ENCODE measurements at regions not wholly inside any gene's neighbourhood (a gene's known extent, or its start where the extent isn't known, plus 50 kb on each side); places are given as distances from the start of the nearest gene placed in this dataset.

- no peak overlapping the region for H3K27ac ChIP-seq (ENCODE audit: low read depth, low read length)
- no peaks in the 10 kb centered on the region; the same call in 1 of the 2 replicates for H3K27me3 ChIP-seq (ENCODE audit: control insufficient read depth, insufficient read depth, low read length)
- H3K4me1 ChIP-seq (ENCODE audit: control insufficient read depth, insufficient read depth, low read length): no peaks in the 10 kb centered on the region
- H3K9me3 ChIP-seq (ENCODE audit: control insufficient read depth, insufficient read depth, low read length): no peaks in the 10 kb centered on the region
- no peak overlapping the region for H3K9ac ChIP-seq (ENCODE audit: low read depth, low read length)
- H3K36me3 ChIP-seq (ENCODE audit: control insufficient read depth, insufficient read depth, low read length): no peaks in the 10 kb centered on the region
- H3K4me3 ChIP-seq (ENCODE audit: low read depth, low read length): no peak overlapping the region
Measured at GRCh38 chr13:30816736-30817135, 81.4 kb downstream of the ALOX5AP start.

- Histone ChIP-seq H3K9me3 (ENCODE audit: control insufficient read depth, insufficient read depth, low read length) (no peaks in the 10 kb centered on the region), H3K27me3 (ENCODE audit: control insufficient read depth, insufficient read depth, low read length) (no peaks in the 10 kb centered on the region; the same call in none of the 2 replicates), H3K9ac (ENCODE audit: low read depth, low read length) (no peak overlapping the region), H3K27ac (ENCODE audit: low read depth, low read length) (no peak overlapping the region), H3K4me1 (ENCODE audit: control insufficient read depth, insufficient read depth, low read length) (no peaks in the 10 kb centered on the region), H3K4me3 (ENCODE audit: low read depth, low read length) (no peak overlapping the region), H3K36me3 (ENCODE audit: control insufficient read depth, insufficient read depth, low read length) (no peaks in the 10 kb centered on the region)
Measured at GRCh38 chr13:30818323-30818960, 83.1 kb downstream of the ALOX5AP start.

- Histone ChIP-seq H3K9me3 (ENCODE audit: control insufficient read depth, insufficient read depth, low read length) (no peaks in the 10 kb centered on the region), H3K9ac (ENCODE audit: low read depth, low read length) (no peak overlapping the region), H3K36me3 (ENCODE audit: control insufficient read depth, insufficient read depth, low read length) (no peaks in the 10 kb centered on the region), H3K27me3 (ENCODE audit: control insufficient read depth, insufficient read depth, low read length) (no peaks in the 10 kb centered on the region; the same call in none of the 2 replicates), H3K4me3 (ENCODE audit: low read depth, low read length) (no peak overlapping the region), H3K4me1 (ENCODE audit: control insufficient read depth, insufficient read depth, low read length) (no peaks in the 10 kb centered on the region), H3K27ac (ENCODE audit: low read depth, low read length) (no peak overlapping the region)
Measured at GRCh38 chr13:30819136-30819888, 84.0 kb downstream of the ALOX5AP start.

GRCh38 chr13:30821421-30821820, 84.7 kb upstream of the MEDAG start:
- Histone ChIP-seq H3K27ac (ENCODE audit: low read depth, low read length) (no peak overlapping the region), H3K9ac (ENCODE audit: low read depth, low read length) (no peak overlapping the region), H3K9me3 (ENCODE audit: control insufficient read depth, insufficient read depth, low read length) (no peaks in the 10 kb centered on the region)

GRCh38 chr13:30824651-30825050, 81.4 kb upstream of the MEDAG start:
- H3K27me3 ChIP-seq (ENCODE audit: control insufficient read depth, insufficient read depth, low read length): peaks cover 38% of the 10 kb centered on the region
- H3K9ac ChIP-seq (ENCODE audit: low read depth, low read length): no peak overlapping the region
- H3K4me3 ChIP-seq (ENCODE audit: low read depth, low read length): no peak overlapping the region
- no peaks in the 10 kb centered on the region for H3K9me3 ChIP-seq (ENCODE audit: control insufficient read depth, insufficient read depth, low read length)
- H3K36me3 ChIP-seq (ENCODE audit: control insufficient read depth, insufficient read depth, low read length): no peaks in the 10 kb centered on the region
- no peak overlapping the region for H3K27ac ChIP-seq (ENCODE audit: low read depth, low read length)
- peaks cover 6% of the 10 kb centered on the region; the same call in 1 of the 2 replicates for H3K4me1 ChIP-seq (ENCODE audit: control insufficient read depth, insufficient read depth, low read length)

More at GRCh38 chr13:30821421-30821820, 84.7 kb upstream of the MEDAG start:
- no peaks in the 10 kb centered on the region for H3K4me1 ChIP-seq (ENCODE audit: control insufficient read depth, insufficient read depth, low read length)
- H3K4me3 ChIP-seq (ENCODE audit: low read depth, low read length): no peak overlapping the region
- H3K36me3 ChIP-seq (ENCODE audit: control insufficient read depth, insufficient read depth, low read length): no peaks in the 10 kb centered on the region
- peaks cover 14% of the 10 kb centered on the region for H3K27me3 ChIP-seq (ENCODE audit: control insufficient read depth, insufficient read depth, low read length)

GRCh38 chr13:30826911-30827577, 79.0 kb upstream of the MEDAG start:
- Histone ChIP-seq H3K27me3 (ENCODE audit: control insufficient read depth, insufficient read depth, low read length) (peaks cover 38% of the 10 kb centered on the region), H3K4me3 (ENCODE audit: low read depth, low read length) (no peak overlapping the region), H3K9me3 (ENCODE audit: control insufficient read depth, insufficient read depth, low read length) (no peaks in the 10 kb centered on the region), H3K27ac (ENCODE audit: low read depth, low read length) (no peak overlapping the region), H3K36me3 (ENCODE audit: control insufficient read depth, insufficient read depth, low read length) (no peaks in the 10 kb centered on the region), H3K4me1 (ENCODE audit: control insufficient read depth, insufficient read depth, low read length) (peaks cover 6% of the 10 kb centered on the region; the same call in 1 of the 2 replicates), H3K9ac (ENCODE audit: low read depth, low read length) (no peak overlapping the region)

GRCh38 chr13:30827578-30827925, 78.5 kb upstream of the MEDAG start:
- Histone ChIP-seq H3K4me3 (ENCODE audit: low read depth, low read length) (no peak overlapping the region), H3K4me1 (ENCODE audit: control insufficient read depth, insufficient read depth, low read length) (peaks cover 6% of the 10 kb centered on the region; the same call in 1 of the 2 replicates), H3K9ac (ENCODE audit: low read depth, low read length) (no peak overlapping the region), H3K9me3 (ENCODE audit: control insufficient read depth, insufficient read depth, low read length) (no peaks in the 10 kb centered on the region), H3K36me3 (ENCODE audit: control insufficient read depth, insufficient read depth, low read length) (no peaks in the 10 kb centered on the region), H3K27ac (ENCODE audit: low read depth, low read length) (no peak overlapping the region), H3K27me3 (ENCODE audit: control insufficient read depth, insufficient read depth, low read length) (peaks cover 38% of the 10 kb centered on the region)

- Histone ChIP-seq H3K27me3 (ENCODE audit: control insufficient read depth, insufficient read depth, low read length) (peaks cover 38% of the 10 kb centered on the region), H3K4me1 (ENCODE audit: control insufficient read depth, insufficient read depth, low read length) (peaks cover 13% of the 10 kb centered on the region; the same call in 1 of the 2 replicates), H3K9me3 (ENCODE audit: control insufficient read depth, insufficient read depth, low read length) (no peaks in the 10 kb centered on the region), H3K4me3 (ENCODE audit: low read depth, low read length) (no peak overlapping the region), H3K36me3 (ENCODE audit: control insufficient read depth, insufficient read depth, low read length) (no peaks in the 10 kb centered on the region), H3K9ac (ENCODE audit: low read depth, low read length) (no peak overlapping the region), H3K27ac (ENCODE audit: low read depth, low read length) (no peak overlapping the region)
Measured at GRCh38 chr13:30829145-30829832, 76.8 kb upstream of the MEDAG start.

GRCh38 chr13:30829833-30830637, 76.0 kb upstream of the MEDAG start:
- Histone ChIP-seq H3K27me3 (ENCODE audit: control insufficient read depth, insufficient read depth, low read length) (peaks cover 38% of the 10 kb centered on the region), H3K4me1 (ENCODE audit: control insufficient read depth, insufficient read depth, low read length) (peaks cover 13% of the 10 kb centered on the region; the same call in 1 of the 2 replicates), H3K9me3 (ENCODE audit: control insufficient read depth, insufficient read depth, low read length) (no peaks in the 10 kb centered on the region), H3K4me3 (ENCODE audit: low read depth, low read length) (no peak overlapping the region), H3K36me3 (ENCODE audit: control insufficient read depth, insufficient read depth, low read length) (no peaks in the 10 kb centered on the region), H3K27ac (ENCODE audit: low read depth, low read length) (no peak overlapping the region), H3K9ac (ENCODE audit: low read depth, low read length) (no peak overlapping the region)

- no peaks in the 10 kb centered on the region for H3K36me3 ChIP-seq (ENCODE audit: control insufficient read depth, insufficient read depth, low read length)
- peaks cover 33% of the 10 kb centered on the region for H3K27me3 ChIP-seq (ENCODE audit: control insufficient read depth, insufficient read depth, low read length)
- no peaks in the 10 kb centered on the region for H3K9me3 ChIP-seq (ENCODE audit: control insufficient read depth, insufficient read depth, low read length)
- no peak overlapping the region for H3K4me3 ChIP-seq (ENCODE audit: low read depth, low read length)
- H3K9ac ChIP-seq (ENCODE audit: low read depth, low read length): no peak overlapping the region
- H3K4me1 ChIP-seq (ENCODE audit: control insufficient read depth, insufficient read depth, low read length): peaks cover 13% of the 10 kb centered on the region; the same call in 1 of the 2 replicates
- no peak overlapping the region for H3K27ac ChIP-seq (ENCODE audit: low read depth, low read length)
Measured at GRCh38 chr13:30830638-30830965, 75.5 kb upstream of the MEDAG start.
